PC-9 (cell line): ENCODE measurements at regions not wholly inside any gene's neighbourhood (a gene's known extent, or its start where the extent isn't known, plus 50 kb on each side); places are given as distances from the start of the nearest gene placed in this dataset.
A peak's percentile ranks its signal among the peaks of the same experiment; 100 is the strongest.

Source experiments
- CTCF ChIP-seq: fragments of 200-600 bp; sonication (generic); conservative IDR thresholded peaks from 2 replicates; pipeline ENCODE4 v1.6.1; 2017; ENCODE audit warnings: mixed run types, antibody characterized with exemption, mild to moderate bottlenecking, moderate library complexity
- EZH2 ChIP-seq: fragments of 200-600 bp; sonication (generic); IDR thresholded peaks from 2 replicates; pipeline ENCODE4 v1.8.0; 2017; ENCODE audit warnings: antibody characterized with exemption, low read depth

- TF ChIP-seq CTCF, result peak; percentile 87
- no peak for TF ChIP-seq EZH2
These were observed 124.0 kb downstream of the TMEM130 start for GRCh38 chr7:98745722-98746318.
